Upper lobe of right lung (tissue), 1 donor: ENCODE measurements at regions not wholly inside any gene's neighbourhood (a gene's known extent, or its start where the extent isn't known, plus 50 kb on each side); places are given as distances from the start of the nearest gene placed in this dataset.

Experiments
- ATAC-seq: fragments of 200-7000 bp; cut with Tn5 transposase; one replicate; pipeline ENCODE4 v1.9.1; 2020; ENCODE audit warnings: mild to moderate bottlenecking, moderate library complexity
- DNase-seq: peaks from one replicate; pipeline ENCODE4 v3.0.0-alpha.2; 2020
- H3K27ac ChIP-seq: fragments of 200-600 bp; one replicate; pipeline ENCODE4 v1.8.0; 2022
- H3K27me3 ChIP-seq: fragments of 200-600 bp; one replicate; pipeline ENCODE4 v1.8.0; 2022; ENCODE audit warnings: mild to moderate bottlenecking
- H3K36me3 ChIP-seq: fragments of 200-600 bp; one replicate; pipeline ENCODE4 v1.8.0; 2022
- H3K4me1 ChIP-seq: fragments of 200-600 bp; one replicate; pipeline ENCODE4 v1.8.0; 2022
- H3K4me3 ChIP-seq: fragments of 200-600 bp; one replicate; pipeline ENCODE4 v1.8.0; 2022; ENCODE audit warnings: mild to moderate bottlenecking
- H3K9me3 ChIP-seq: fragments of 200-600 bp; one replicate; pipeline ENCODE4 v1.8.0; 2022
- intact Hi-C: fragments of 100-400 bp; cut with DNase I; formaldehyde crosslinking; loops from one replicate; pipeline ENCODE4 v1.11.0; 2022
- TF ChIP-seq, protein P1 (sequence below): fragments of 200-600 bp; IDR thresholded peaks from one replicate; pipeline ENCODE4 v1.8.0; 2022; ENCODE audit warnings: antibody characterized with exemption
- donor health status: DM: no; HTN: yes; CAD: no; lungs with severe emphysema.

- TF ChIP-seq, protein P1, sequence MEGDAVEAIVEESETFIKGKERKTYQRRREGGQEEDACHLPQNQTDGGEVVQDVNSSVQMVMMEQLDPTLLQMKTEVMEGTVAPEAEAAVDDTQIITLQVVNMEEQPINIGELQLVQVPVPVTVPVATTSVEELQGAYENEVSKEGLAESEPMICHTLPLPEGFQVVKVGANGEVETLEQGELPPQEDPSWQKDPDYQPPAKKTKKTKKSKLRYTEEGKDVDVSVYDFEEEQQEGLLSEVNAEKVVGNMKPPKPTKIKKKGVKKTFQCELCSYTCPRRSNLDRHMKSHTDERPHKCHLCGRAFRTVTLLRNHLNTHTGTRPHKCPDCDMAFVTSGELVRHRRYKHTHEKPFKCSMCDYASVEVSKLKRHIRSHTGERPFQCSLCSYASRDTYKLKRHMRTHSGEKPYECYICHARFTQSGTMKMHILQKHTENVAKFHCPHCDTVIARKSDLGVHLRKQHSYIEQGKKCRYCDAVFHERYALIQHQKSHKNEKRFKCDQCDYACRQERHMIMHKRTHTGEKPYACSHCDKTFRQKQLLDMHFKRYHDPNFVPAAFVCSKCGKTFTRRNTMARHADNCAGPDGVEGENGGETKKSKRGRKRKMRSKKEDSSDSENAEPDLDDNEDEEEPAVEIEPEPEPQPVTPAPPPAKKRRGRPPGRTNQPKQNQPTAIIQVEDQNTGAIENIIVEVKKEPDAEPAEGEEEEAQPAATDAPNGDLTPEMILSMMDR = no peak
- no peaks in the 10 kb centered on the region for H3K36me3 ChIP-seq
- DNase-seq = no peak
- no peaks in the 10 kb centered on the region for H3K9me3 ChIP-seq
- no peaks in the 10 kb centered on the region for H3K27me3 ChIP-seq
- no peaks in the 10 kb centered on the region for H3K4me1 ChIP-seq
- ATAC-seq = no peak
- no peak overlapping the region for H3K27ac ChIP-seq
- intact Hi-C loops = no loop called here
- no peak overlapping the region for H3K4me3 ChIP-seq
Measured at GRCh38 chr6:47915017-47915416, 133.2 kb downstream of the OPN5 start.

DNA sequence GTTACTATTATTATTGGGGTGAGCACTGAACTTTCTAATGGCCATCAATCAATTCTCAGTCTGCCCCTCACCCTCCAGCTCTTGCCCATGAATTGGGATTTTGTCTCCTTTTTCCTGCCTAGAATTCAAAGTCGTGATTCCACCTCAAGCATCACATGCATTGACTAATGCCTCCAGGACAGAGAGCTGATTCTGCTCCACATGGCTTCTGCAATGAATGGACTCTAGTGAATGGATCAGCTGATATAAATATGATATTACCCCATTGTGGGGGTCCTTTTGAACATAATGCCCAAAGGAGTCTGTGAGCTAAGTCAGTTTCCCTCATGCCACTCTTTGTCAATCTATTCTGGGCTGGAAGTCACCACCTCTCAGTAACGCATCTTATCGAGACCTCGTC is 126.4 kb downstream of the OPN5 start:
- ATAC-seq = no peak

GRCh38 chr6:47905717-47906116 is 123.9 kb downstream of the OPN5 start:
- TF ChIP-seq, protein P1 = no peak
- DNase-seq (no peak), ATAC-seq (no peak)
- no peak overlapping the region for H3K4me3 ChIP-seq
- H3K27ac ChIP-seq = no peak overlapping the region
- intact Hi-C loops = no loop called here
- no peaks in the 10 kb centered on the region for H3K36me3 ChIP-seq
- H3K9me3 ChIP-seq = no peaks in the 10 kb centered on the region
- no peaks in the 10 kb centered on the region for H3K4me1 ChIP-seq
- H3K27me3 ChIP-seq = no peaks in the 10 kb centered on the region

More for the DNA sequence above, 126.4 kb downstream of the OPN5 start:
- intact Hi-C loops = no loop called here
- H3K36me3 ChIP-seq = no peaks in the 10 kb centered on the region
- H3K9me3 ChIP-seq = no peaks in the 10 kb centered on the region
- no peak for DNase-seq
- H3K4me3 ChIP-seq = no peak overlapping the region
- TF ChIP-seq, protein P1 = no peak
- H3K27ac ChIP-seq = no peak overlapping the region
- H3K27me3 ChIP-seq = no peaks in the 10 kb centered on the region
- H3K4me1 ChIP-seq = no peaks in the 10 kb centered on the region

GRCh38 chr6:47897247-47897646 is 115.4 kb downstream of the OPN5 start:
- DNase-seq (no peak), ATAC-seq (no peak)
- intact Hi-C loops = no loop called here
- H3K27ac ChIP-seq = no peak overlapping the region
- no peaks in the 10 kb centered on the region for H3K27me3 ChIP-seq
- H3K4me3 ChIP-seq = no peak overlapping the region
- H3K4me1 ChIP-seq = no peaks in the 10 kb centered on the region
- TF ChIP-seq, protein P1 = no peak
- H3K36me3 ChIP-seq = no peaks in the 10 kb centered on the region
- H3K9me3 ChIP-seq = no peaks in the 10 kb centered on the region

- no peak for ATAC-seq
- H3K9me3 ChIP-seq = no peaks in the 10 kb centered on the region
- no peak overlapping the region for H3K27ac ChIP-seq
- intact Hi-C loops = no loop called here
- H3K4me1 ChIP-seq = no peaks in the 10 kb centered on the region
- H3K36me3 ChIP-seq = no peaks in the 10 kb centered on the region
- no peaks in the 10 kb centered on the region for H3K27me3 ChIP-seq
- DNase-seq = no peak
- TF ChIP-seq, protein P1 = no peak
- no peak overlapping the region for H3K4me3 ChIP-seq
Measured at GRCh38 chr6:47890326-47890875, 108.6 kb downstream of the OPN5 start.

DNA sequence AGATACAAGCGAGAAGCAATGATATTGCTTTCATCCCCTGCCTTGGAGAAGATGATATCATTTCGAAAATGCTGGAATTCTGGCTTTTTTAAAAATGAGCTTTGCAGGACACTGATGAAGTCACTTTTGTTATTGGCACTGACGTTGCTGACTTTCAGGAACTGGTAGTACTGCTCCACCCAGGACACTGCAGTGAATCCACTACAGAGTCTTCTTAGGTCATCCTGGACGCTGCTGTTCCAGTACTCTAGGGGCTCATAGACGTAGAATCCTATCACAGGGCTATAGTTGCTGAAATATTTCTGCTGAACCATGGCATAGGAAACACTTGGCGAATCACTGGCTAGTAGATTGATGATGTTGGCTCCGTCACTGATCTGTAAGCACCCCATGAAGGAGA is 97.2 kb downstream of the OPN5 start:
- Histone ChIP-seq H3K4me3 (no peak overlapping the region), H3K36me3 (no peaks in the 10 kb centered on the region), H3K27me3 (no peaks in the 10 kb centered on the region), H3K4me1 (no peaks in the 10 kb centered on the region), H3K27ac (no peak overlapping the region), H3K9me3 (no peaks in the 10 kb centered on the region)
- ATAC-seq (no peak), DNase-seq (no peak)
- TF ChIP-seq, protein P1 = no peak
- intact Hi-C loops = no loop called here
